Right lung (tissue), 2 donors: ENCODE measurements at regions not wholly inside any gene's neighbourhood (a gene's known extent, or its start where the extent isn't known, plus 50 kb on each side); places are given as distances from the start of the nearest gene placed in this dataset.

Experiments used
- DNase-seq, 2 donors: peaks; one replicate each; pipeline ENCODE4 v3.0.0-alpha.2; 2013

- DNase-seq = peak; percentile 6
Observed at GRCh38 chr12:13595536-13596443, 385.6 kb downstream of the GRIN2B start.

- DNase-seq = no peak
Observed at GRCh38 chr12:13594731-13595514, 386.5 kb downstream of the GRIN2B start.

GRCh38 chr12:13592063-13592942 is 389.1 kb downstream of the GRIN2B start:
- DNase-seq = no peak

DNA sequence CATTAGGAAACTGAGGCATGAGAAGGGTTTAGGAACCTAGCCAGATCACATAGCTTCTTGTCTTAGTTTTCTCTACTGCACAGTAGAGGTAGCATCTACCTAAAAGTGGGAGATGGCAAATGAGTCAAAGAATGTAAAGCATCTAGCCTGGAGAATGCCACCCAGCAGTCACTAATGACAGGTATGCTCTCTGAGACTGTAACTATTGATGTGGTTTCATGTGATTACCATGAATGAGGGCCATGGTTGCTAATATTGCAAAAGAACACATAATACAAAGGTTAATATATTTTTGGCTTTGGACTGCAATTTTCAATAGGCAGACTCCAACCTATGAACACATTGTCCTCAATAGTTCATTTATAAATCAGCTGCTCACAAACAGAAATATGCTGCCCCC is 389.9 kb downstream of the GRIN2B start:
- no peak for DNase-seq

- DNase-seq = no peak
Observed at GRCh38 chr12:13591059-13591458, 390.3 kb downstream of the GRIN2B start.

DNA sequence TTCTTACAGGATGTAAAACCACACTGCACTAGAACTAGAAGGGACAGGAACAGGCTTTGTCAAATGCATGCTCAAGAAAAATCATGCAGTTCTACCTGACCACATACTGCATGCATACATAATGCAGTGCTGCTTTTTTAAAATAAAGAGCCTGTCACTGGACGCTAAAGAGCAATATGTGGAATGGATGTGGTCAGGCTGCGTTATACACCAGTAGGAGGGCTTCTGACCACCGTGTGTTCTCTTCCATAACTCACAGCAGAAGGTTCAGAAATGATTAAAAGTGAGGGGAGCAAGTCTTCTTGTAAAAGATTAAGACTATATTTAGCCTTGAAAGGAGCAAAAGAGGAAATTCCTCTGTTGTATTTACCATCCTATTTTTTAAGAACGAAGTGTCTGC is 392.0 kb downstream of the EMP1 start:
- no peak for DNase-seq

- no peak for DNase-seq
Observed at GRCh38 chr12:13587721-13588390, 391.3 kb downstream of the EMP1 start.

- no peak for DNase-seq
Observed at GRCh38 chr12:13586361-13586760, 389.8 kb downstream of the EMP1 start.

DNA sequence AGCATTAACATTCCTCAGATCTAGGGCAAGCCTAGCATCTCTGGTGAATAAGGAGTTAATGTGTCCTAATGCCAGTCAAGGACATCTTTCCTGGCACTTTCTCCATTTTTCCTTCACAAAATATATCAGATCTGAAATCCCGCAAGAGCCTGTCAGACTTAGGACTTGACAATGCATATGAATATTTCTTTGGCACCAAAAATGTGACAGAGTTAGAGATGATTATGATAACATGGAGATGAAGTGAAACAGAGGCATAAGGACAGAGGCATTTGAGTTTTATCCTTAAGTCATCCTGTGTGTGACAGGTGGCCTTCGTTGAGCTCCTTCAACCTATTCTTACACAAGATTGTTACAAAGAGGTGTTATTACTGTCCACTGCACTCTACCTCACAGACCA is 388.0 kb downstream of the EMP1 start:
- DNase-seq = no peak

DNA sequence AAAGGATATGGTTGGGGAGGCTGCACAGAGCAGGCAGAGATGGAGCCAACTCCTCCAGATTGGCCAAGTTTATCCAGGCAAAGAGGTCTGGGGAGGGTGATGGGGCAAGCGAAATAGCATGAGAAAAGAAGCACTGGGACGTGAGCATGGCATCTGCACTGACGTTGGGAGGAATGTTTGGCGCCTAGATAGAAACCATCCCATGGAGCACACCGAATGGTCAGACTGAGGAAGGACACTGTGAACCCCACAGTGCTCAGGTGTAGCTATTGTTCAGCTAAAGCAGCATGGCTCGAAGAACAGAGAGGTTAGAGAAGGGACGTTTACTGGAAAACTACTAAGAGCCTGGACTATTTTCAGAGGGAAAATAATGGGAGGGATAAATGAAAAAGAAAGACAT is 387.1 kb downstream of the EMP1 start:
- no peak for DNase-seq

GRCh38 chr12:13582421-13582820 is 385.9 kb downstream of the EMP1 start:
- DNase-seq = no peak

- DNase-seq = no peak
Observed at GRCh38 chr12:13581031-13581430, 384.5 kb downstream of the EMP1 start.

- DNase-seq = no peak
Observed at GRCh38 chr12:13580206-13580605, 383.7 kb downstream of the EMP1 start.

DNA sequence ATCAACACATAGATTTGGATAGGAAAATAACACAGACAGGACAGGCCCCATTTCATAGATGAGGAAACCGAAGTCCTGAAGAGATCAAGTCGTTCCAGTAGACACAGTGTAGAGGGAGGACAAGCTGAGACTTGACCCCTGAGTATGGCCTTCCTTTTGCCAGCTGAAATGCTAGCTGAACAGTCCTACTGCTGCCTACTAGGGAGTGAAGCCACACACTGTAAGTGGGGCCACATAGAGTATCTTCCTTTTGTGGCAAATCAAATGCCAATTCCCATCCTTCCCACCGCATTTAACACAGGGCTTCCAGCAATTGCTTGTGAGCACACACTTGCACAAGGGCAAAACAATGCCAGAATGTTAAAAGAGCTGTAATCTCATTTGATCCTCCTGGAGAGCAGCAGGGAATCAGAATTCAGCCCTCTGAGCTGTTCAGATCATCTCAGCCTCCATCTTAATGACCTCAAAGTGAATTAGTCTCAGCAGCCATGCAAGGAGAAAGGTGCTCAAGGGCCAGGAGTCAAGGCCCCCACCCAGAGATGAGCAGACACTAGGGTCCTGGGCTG is 380.5 kb downstream of the EMP1 start:
- no peak for DNase-seq

DNA sequence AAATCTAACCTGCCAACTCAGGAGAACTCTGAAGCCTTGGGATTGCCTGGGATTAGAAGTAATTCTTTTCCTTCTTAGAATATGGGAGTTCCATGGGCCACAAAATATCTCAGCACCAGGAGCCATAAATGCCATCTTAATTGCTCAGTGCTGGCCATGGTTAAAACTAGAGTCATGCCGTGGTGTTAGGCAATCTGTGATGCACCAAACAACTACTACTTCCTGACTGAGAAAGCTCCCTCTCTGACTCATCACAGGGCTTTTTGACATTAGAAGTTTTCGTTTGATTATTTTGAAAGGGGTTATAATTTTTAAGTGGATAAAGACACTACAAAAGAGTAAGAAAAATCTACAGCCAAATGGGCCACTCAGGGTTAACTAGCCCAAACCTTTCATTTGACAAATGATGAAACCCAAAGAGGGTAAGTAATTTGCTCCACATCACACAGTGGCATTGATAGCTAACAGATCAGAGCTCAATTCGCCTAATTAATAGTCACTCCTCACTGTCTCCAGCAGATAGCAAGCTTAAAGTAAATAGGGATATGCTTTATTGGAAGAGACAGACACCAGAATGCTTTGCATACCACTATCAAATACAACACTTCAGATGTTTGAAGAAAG is 377.3 kb downstream of the EMP1 start:
- no peak for DNase-seq

GRCh38 chr12:13571035-13571434 is 374.5 kb downstream of the EMP1 start:
- no peak for DNase-seq

- DNase-seq = no peak
Observed at GRCh38 chr12:13570005-13570694, 373.6 kb downstream of the EMP1 start.

- no peak for DNase-seq
Observed at GRCh38 chr12:13566292-13566691, 369.8 kb downstream of the EMP1 start.

GRCh38 chr12:13564266-13564810 is 367.8 kb downstream of the EMP1 start:
- no peak for DNase-seq

- no peak for DNase-seq
Observed at GRCh38 chr12:13563743-13564125, 367.2 kb downstream of the EMP1 start.
